GM12891 (cell line): ENCODE measurements at regions not wholly inside any gene's neighbourhood (a gene's known extent, or its start where the extent isn't known, plus 50 kb on each side); places are given as distances from the start of the nearest gene placed in this dataset.

Experiments used
- DNase-seq: peaks from one replicate; pipeline ENCODE4 v3.0.0; 2011; ENCODE audit warnings: low spot score; ENCODE audit not compliant: insufficient read length
- FAIRE-seq: peaks from 2 replicates; lab custom pipeline; 2011; peaks lifted over from hg19 to GRCh38; lab: Jason Lieb, UNC
- PAX5 ChIP-seq: IDR thresholded peaks from 2 replicates; pipeline ENCODE4 v1.6.1; 2011; ENCODE audit warnings: low read length, moderate library complexity, mild to moderate bottlenecking; ENCODE audit not compliant: insufficient read depth, severe bottlenecking
- POLR2A ChIP-seq: IDR thresholded peaks from 2 replicates; pipeline ENCODE4 v1.6.1; 2011; ENCODE audit warnings: low read depth, low read length, control low read depth
- POLR2AphosphoS5 ChIP-seq: IDR thresholded peaks from 2 replicates; pipeline ENCODE4 v1.6.1; 2011; ENCODE audit warnings: low read depth, low read length, control low read depth
- POU2F2 ChIP-seq: IDR thresholded peaks from 2 replicates; pipeline ENCODE4 v1.6.1; 2011; ENCODE audit warnings: low read depth, mild to moderate bottlenecking, control low read depth, low read length, moderate library complexity
- SPI1 ChIP-seq: IDR thresholded peaks from 2 replicates; pipeline ENCODE4 v1.6.1; 2011; ENCODE audit warnings: low read depth, low read length, control low read depth
- TAF1 ChIP-seq: IDR thresholded peaks from 2 replicates; pipeline ENCODE4 v1.6.1; 2011; ENCODE audit warnings: low read depth, low read length, control low read depth

GRCh38 chr16:6427621-6428020 is 905.0 kb upstream of the RBFOX1 start:
- FAIRE-seq (no peak), DNase-seq (no peak)
- TF ChIP-seq POLR2AphosphoS5 (no peak), POU2F2 (no peak), SPI1 (no peak), PAX5 (no peak), TAF1 (no peak), POLR2A (no peak)

- FAIRE-seq (no peak), DNase-seq (no peak)
- no peak for TF ChIP-seq TAF1
- no peak for TF ChIP-seq SPI1
- no peak for TF ChIP-seq POLR2AphosphoS5
- no peak for TF ChIP-seq POLR2A
- TF ChIP-seq PAX5, result no peak
- no peak for TF ChIP-seq POU2F2
Measured at GRCh38 chr16:6407596-6407995, 925.0 kb upstream of the RBFOX1 start.

GRCh38 chr16:6406028-6406427 is 926.6 kb upstream of the RBFOX1 start:
- TF ChIP-seq SPI1 (no peak), POLR2A (no peak), POLR2AphosphoS5 (no peak), POU2F2 (no peak), PAX5 (no peak), TAF1 (no peak)
- DNase-seq, result no peak
- no peak for FAIRE-seq

- TF ChIP-seq PAX5, result no peak
- TF ChIP-seq SPI1, result no peak
- TF ChIP-seq POU2F2, result no peak
- TF ChIP-seq POLR2AphosphoS5, result no peak
- TF ChIP-seq TAF1, result no peak
- no peak for TF ChIP-seq POLR2A
- no peak for FAIRE-seq
- no peak for DNase-seq
Measured at GRCh38 chr16:6382924-6383459, 949.7 kb upstream of the RBFOX1 start.

GRCh38 chr16:6381896-6382295 is 950.7 kb upstream of the RBFOX1 start:
- FAIRE-seq, result no peak
- TF ChIP-seq POLR2AphosphoS5 (no peak), SPI1 (no peak), PAX5 (no peak), POU2F2 (no peak), TAF1 (no peak), POLR2A (no peak)
- no peak for DNase-seq

- TF ChIP-seq POLR2AphosphoS5, result no peak
- no peak for TF ChIP-seq SPI1
- no peak for TF ChIP-seq POLR2A
- TF ChIP-seq PAX5, result no peak
- TF ChIP-seq POU2F2, result no peak
- TF ChIP-seq TAF1, result no peak
- FAIRE-seq, result no peak
- DNase-seq, result no peak
Measured at GRCh38 chr16:6377956-6378355, 954.7 kb upstream of the RBFOX1 start.

GRCh38 chr16:6375465-6376075 is 957.1 kb upstream of the RBFOX1 start:
- DNase-seq (no peak), FAIRE-seq (no peak)
- TF ChIP-seq POLR2A (no peak), SPI1 (no peak), POLR2AphosphoS5 (no peak), PAX5 (no peak), TAF1 (no peak), POU2F2 (no peak)

- TF ChIP-seq POLR2A (no peak), POLR2AphosphoS5 (no peak), POU2F2 (no peak), PAX5 (no peak), SPI1 (no peak), TAF1 (no peak)
- DNase-seq, result no peak
- no peak for FAIRE-seq
Measured at GRCh38 chr16:6374821-6375220, 957.8 kb upstream of the RBFOX1 start.

GRCh38 chr16:6364846-6365245 is 967.8 kb upstream of the RBFOX1 start:
- FAIRE-seq, result no peak
- TF ChIP-seq TAF1 (no peak), PAX5 (no peak), POU2F2 (no peak), SPI1 (no peak), POLR2A (no peak), POLR2AphosphoS5 (no peak)
- DNase-seq, result no peak
